ENCODE measurements at regions not wholly inside any gene's neighbourhood (a gene's known extent, or its start where the extent isn't known, plus 50 kb on each side); places are given as distances from the start of the nearest gene placed in this dataset.

DNA sequence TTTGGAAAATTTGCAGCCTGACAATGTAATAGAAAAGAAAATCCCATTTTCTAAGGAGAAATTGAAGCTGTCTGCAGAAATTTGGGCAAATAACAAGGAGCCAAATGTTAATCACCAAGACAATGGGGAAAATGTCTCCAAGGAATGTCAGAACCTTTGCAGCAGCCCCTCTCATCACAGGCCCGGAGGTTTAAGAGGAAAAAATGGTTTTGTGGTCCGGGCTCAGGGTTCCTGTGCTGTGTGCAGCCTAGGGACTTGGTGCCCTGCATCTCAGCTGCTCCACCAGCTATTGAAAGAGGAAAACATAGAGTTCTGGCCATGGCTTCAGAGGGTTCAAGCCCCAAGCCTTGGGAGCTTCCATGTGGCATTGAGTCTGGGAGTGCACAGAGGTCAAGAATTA lies 298.9 kb downstream of the ATXN7L3B start:
- TF ChIP-seq ZNF180 (CRISPR knock-in tag; IDR thresholded peaks at IDR 0.05; ENCODE audit: borderline replicate concordance, low read depth) (no peak), BRD4 (CRISPR knock-in tag; IDR thresholded peaks at IDR 0.05) (no peak), POLR2AphosphoS2 (IDR thresholded peaks at IDR 0.05; ENCODE audit: low read depth, low read length) (no peak), ZNF343 (CRISPR knock-in tag; IDR thresholded peaks at IDR 0.05) (no peak), EED (CRISPR knock-in tag; IDR thresholded peaks at IDR 0.05) (no peak)
- TF ChIP-seq, protein P1, sequence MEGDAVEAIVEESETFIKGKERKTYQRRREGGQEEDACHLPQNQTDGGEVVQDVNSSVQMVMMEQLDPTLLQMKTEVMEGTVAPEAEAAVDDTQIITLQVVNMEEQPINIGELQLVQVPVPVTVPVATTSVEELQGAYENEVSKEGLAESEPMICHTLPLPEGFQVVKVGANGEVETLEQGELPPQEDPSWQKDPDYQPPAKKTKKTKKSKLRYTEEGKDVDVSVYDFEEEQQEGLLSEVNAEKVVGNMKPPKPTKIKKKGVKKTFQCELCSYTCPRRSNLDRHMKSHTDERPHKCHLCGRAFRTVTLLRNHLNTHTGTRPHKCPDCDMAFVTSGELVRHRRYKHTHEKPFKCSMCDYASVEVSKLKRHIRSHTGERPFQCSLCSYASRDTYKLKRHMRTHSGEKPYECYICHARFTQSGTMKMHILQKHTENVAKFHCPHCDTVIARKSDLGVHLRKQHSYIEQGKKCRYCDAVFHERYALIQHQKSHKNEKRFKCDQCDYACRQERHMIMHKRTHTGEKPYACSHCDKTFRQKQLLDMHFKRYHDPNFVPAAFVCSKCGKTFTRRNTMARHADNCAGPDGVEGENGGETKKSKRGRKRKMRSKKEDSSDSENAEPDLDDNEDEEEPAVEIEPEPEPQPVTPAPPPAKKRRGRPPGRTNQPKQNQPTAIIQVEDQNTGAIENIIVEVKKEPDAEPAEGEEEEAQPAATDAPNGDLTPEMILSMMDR (CRISPR knock-in tag; IDR thresholded peaks at IDR 0.05) = no peak

Measured in HepG2 (cell line).